K562 (cell line): ENCODE measurements at regions not wholly inside any gene's neighbourhood (a gene's known extent, or its start where the extent isn't known, plus 50 kb on each side); places are given as distances from the start of the nearest gene placed in this dataset.

ENCODE experiments used
- ETS2 ChIP-seq: IDR thresholded peaks from 2 replicates; pipeline ENCODE4 v1.6.1; 2016; ENCODE audit warnings: borderline replicate concordance, missing genetic modification characterization, mild to moderate bottlenecking, moderate library complexity, missing compliant biosample characterization; ENCODE audit not compliant: poor library complexity, severe bottlenecking
- FOSL1 ChIP-seq: fragments of 200-800 bp; sonication (Bioruptor generic); conservative IDR thresholded peaks from 2 replicates; pipeline ENCODE4 v1.6.1; 2016; ENCODE audit warnings: missing genetic modification characterization, missing compliant biosample characterization
- JUND ChIP-seq, 2 experiments: IDR thresholded peaks; 2 replicates in 1 of 2; 3 replicates in 1 of 2; pipeline ENCODE4 v1.6.1; 2011; ENCODE audit warnings: borderline replicate concordance in 2 of 2, low read depth in 2 of 2, low read length in 2 of 2, improper control_type of control experiment in 1 of 2, missing biosample characterization in 1 of 2, missing genetic modification characterization in 1 of 2, missing genetic modification reagents in 1 of 2
- NEUROD1 ChIP-seq: fragments of 150-350 bp; IDR thresholded peaks from 2 replicates; pipeline ENCODE4 v1.6.1; 2014; ENCODE audit warnings: borderline replicate concordance, low read length, low read depth; ENCODE audit not compliant: partially characterized antibody
- SMAD4 ChIP-seq: fragments of 250-450 bp; sonication (Bioruptor Pico); conservative IDR thresholded peaks from 2 replicates; pipeline ENCODE4 v1.8.0; 2021; ENCODE audit warnings: inconsistent platforms, mild to moderate bottlenecking, moderate library complexity
- SRSF9 ChIP-seq: fragments of 200-400 bp; formaldehyde crosslinking; IDR thresholded peaks from 2 replicates; pipeline ENCODE4 v1.6.1; 2017; ENCODE audit warnings: low read depth, low read length, borderline replicate concordance
- TCF3 ChIP-seq: sonication (generic); formaldehyde crosslinking; IDR thresholded peaks from 2 replicates; pipeline ENCODE4 v1.4.0; 2020; ENCODE audit warnings: mild to moderate bottlenecking, missing genetic modification reagents
- ZNF316 ChIP-seq: fragments of 450-650 bp; IDR thresholded peaks from 2 replicates; pipeline ENCODE4 v1.6.1; 2016
- TF ChIP-seq, protein P1 (sequence below): fragments of 450-650 bp; IDR thresholded peaks from 2 replicates; pipeline ENCODE4 v1.6.1; 2016; ENCODE audit warnings: low read depth, mild to moderate bottlenecking, moderate library complexity

DNA sequence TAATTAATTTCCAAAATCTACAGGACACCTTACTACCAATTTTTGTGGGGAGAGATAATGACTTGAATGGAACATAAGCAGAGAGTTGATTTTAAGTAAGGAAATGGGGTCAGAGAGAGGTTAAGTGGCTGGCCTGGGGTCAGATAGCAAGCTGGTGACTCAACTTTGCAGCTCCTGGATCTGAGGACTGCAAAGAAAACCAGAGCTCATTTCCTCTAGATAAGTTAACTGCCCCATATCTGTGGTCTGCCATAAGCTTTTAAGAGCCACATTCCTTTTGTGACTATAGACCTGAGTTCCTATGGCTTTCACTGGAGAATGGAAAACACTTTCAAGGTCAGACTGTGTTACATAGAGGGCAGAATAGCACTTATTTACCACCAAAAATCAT, 201.2 kb upstream of the PRICKLE1 start (continued):
- TF ChIP-seq FOSL1 (tag), result peak; percentile 44; the same call in 1 of the 2 replicates
- TF ChIP-seq JUND (IDR thresholded peaks at IDR 0.05; ENCODE audit: borderline replicate concordance, low read depth, low read length), result peak; percentile 59
- TF ChIP-seq JUND (tag; IDR thresholded peaks at IDR 0.05; ENCODE audit: borderline replicate concordance, low read depth, low read length), result peak; percentile 45; the same call in 1 of the 3 replicates
- TF ChIP-seq NEUROD1, result no peak
- TF ChIP-seq ETS2, result no peak
- no peak for TF ChIP-seq ZNF316
- TF ChIP-seq SRSF9, result no peak
- TF ChIP-seq TCF3 (CRISPR knock-in tag), result peak; percentile 79
- peak; percentile 37; the same call in 1 of the 2 replicates for TF ChIP-seq SMAD4 (CRISPR knock-in tag)
- TF ChIP-seq, protein P1, sequence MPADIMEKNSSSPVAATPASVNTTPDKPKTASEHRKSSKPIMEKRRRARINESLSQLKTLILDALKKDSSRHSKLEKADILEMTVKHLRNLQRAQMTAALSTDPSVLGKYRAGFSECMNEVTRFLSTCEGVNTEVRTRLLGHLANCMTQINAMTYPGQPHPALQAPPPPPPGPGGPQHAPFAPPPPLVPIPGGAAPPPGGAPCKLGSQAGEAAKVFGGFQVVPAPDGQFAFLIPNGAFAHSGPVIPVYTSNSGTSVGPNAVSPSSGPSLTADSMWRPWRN, result 0 out of 2 replicates have a peak, but pooled peaks have one; percentile 39
